Upper lobe of left lung (tissue), 4 donors: ENCODE measurements at regions not wholly inside any gene's neighbourhood (a gene's known extent, or its start where the extent isn't known, plus 50 kb on each side); places are given as distances from the start of the nearest gene placed in this dataset.

Experiments
- CTCF ChIP-seq, 6 experiments: fragments of 450-650 bp in 4 of 6; fragments of 200-600 bp in 2 of 6; sonication (generic) in 2 of 6; IDR thresholded peaks; one replicate each; pipeline ENCODE4 v1.5.1; 2016 to 2019; ENCODE audit warnings: antibody characterized with exemption in 6 of 6
- EP300 ChIP-seq, 4 donors: sonication (generic); formaldehyde crosslinking; IDR thresholded peaks; one replicate each; pipeline ENCODE4 v1.5.1; 2017; ENCODE audit warnings: antibody characterized with exemption in 4 of 4, control low read depth in 2 of 4
- POLR2A ChIP-seq, 4 donors: fragments of 450-650 bp; IDR thresholded peaks; one replicate each; pipeline ENCODE4 v1.5.1; 2016 to 2017; ENCODE audit warnings: antibody characterized with exemption in 4 of 4, mild to moderate bottlenecking in 2 of 4
- POLR2AphosphoS5 ChIP-seq, 2 donors: sonication (generic); formaldehyde crosslinking; IDR thresholded peaks; one replicate each; pipeline ENCODE4 v1.5.1; 2017; ENCODE audit warnings: antibody characterized with exemption in 2 of 2

GRCh38 chr10:2987185-2987768 lies 80.1 kb upstream of the PFKP start:
- no peak for TF ChIP-seq POLR2A (IDR thresholded peaks at IDR 0.05)
- no peak for TF ChIP-seq CTCF (IDR thresholded peaks at IDR 0.05)
- no peak for TF ChIP-seq EP300 (IDR thresholded peaks at IDR 0.05)
- no peak for TF ChIP-seq POLR2AphosphoS5 (IDR thresholded peaks at IDR 0.05)
